Fibroblast of lung (primary cell): ENCODE measurements at regions not wholly inside any gene's neighbourhood (a gene's known extent, or its start where the extent isn't known, plus 50 kb on each side); places are given as distances from the start of the nearest gene placed in this dataset.

Experiments used
- EZH2 ChIP-seq: IDR thresholded peaks from 2 replicates; pipeline ENCODE4 v1.5.1; 2012; ENCODE audit warnings: low read length, control low read depth, mild to moderate bottlenecking; ENCODE audit errors: missing control alignments
- TF ChIP-seq, protein P1 (sequence below), 2 donors: IDR thresholded peaks in 1 of 2; conservative IDR thresholded peaks in 1 of 2; 1 replicate in 1 of 2; 2 replicates in 1 of 2; pipeline ENCODE4 v1.5.1; 2011 to 2012; ENCODE audit warnings: low read length in 2 of 2, control low read depth in 1 of 2, inconsistent platforms in 1 of 2, low read depth in 1 of 2, mild to moderate bottlenecking in 1 of 2

DNA sequence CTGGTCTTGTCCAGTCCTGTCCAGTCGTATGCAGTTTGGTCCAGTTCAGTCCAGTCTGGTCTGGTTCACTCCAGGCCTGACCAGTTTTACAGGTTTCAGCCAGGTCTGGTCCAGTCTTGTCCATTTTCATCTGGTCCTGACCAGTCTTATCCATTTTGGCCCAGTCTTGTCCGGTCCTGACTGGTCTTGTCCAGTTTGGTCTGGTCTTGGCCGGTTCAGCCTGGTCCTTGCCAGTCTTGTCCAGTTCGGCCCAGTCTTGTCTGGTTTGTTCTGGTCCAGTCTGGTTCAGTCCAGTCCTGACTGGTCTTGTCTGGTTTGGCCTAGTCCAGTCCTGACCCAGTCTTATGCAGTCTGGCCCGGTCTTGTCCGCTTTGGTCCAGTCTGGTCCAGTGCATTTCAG, 380.2 kb downstream of the OR4C45 start:
- TF ChIP-seq, protein P1, sequence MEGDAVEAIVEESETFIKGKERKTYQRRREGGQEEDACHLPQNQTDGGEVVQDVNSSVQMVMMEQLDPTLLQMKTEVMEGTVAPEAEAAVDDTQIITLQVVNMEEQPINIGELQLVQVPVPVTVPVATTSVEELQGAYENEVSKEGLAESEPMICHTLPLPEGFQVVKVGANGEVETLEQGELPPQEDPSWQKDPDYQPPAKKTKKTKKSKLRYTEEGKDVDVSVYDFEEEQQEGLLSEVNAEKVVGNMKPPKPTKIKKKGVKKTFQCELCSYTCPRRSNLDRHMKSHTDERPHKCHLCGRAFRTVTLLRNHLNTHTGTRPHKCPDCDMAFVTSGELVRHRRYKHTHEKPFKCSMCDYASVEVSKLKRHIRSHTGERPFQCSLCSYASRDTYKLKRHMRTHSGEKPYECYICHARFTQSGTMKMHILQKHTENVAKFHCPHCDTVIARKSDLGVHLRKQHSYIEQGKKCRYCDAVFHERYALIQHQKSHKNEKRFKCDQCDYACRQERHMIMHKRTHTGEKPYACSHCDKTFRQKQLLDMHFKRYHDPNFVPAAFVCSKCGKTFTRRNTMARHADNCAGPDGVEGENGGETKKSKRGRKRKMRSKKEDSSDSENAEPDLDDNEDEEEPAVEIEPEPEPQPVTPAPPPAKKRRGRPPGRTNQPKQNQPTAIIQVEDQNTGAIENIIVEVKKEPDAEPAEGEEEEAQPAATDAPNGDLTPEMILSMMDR (conservative IDR thresholded peaks at IDR 0.05 in 1 of 2, IDR thresholded peaks at IDR 0.05 in 1 of 2; ENCODE audit: low read depth in 1 of 2, low read length in 2 of 2), result no peak
- TF ChIP-seq EZH2, result no peak
